ENCODE measurements at regions not wholly inside any gene's neighbourhood (a gene's known extent, or its start where the extent isn't known, plus 50 kb on each side); places are given as distances from the start of the nearest gene placed in this dataset.

DNA sequence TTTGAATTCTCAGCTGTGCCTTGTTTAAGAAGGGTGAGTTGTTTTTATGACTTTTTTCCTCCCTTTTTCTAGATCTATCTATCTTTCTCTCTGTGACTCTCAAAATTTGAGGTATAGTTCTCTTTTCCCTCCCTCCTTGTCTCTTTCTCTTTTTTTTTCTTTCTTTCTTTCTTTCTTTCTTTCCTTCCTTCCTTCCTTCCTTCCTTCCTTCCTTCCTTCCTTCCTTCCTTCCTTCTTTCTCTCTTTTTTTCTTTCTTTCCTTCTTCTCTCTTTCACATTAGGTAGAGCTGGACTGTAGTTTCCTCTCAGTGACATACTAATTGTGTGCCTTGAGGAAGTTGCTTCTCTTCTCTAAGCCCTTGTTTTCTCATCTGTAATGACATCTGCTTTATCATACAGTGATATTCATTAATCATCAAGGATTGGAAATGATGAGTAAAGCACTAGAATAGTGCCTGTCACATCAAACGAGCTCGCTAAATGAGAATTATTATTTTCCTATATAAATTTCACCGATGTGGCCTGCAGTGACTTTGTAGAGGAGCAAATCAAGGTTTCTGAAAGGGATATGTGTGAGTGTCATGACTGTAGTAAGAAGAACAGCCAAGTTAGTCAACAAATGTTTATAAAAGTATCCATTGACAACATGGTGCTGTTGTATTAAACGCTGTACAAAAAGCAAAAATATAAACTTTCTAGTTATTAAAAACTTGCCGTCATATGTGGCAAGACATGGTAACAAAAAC lies 78.9 kb upstream of the SLC38A2 start:
- Histone ChIP-seq H3K4me3 (no peak overlapping the region), H3K9ac (no peak overlapping the region), H4K20me1 (no peaks in the 10 kb centered on the region), H3K4me2 (no peak overlapping the region), H3K27me3 (no peaks in the 10 kb centered on the region), H3K36me3 (no peaks in the 10 kb centered on the region), H3K27ac (no peak overlapping the region), H3K4me1 (peaks cover 0 to 20% (median 9%) of the 10 kb centered on the region in 10 experiments; a peak in 14 of 20 replicates), H3K9me3 (replicated peaks in 1 of 11) (peaks cover 0 to 7% (median 5%) of the 10 kb centered on the region in 11 experiments; a peak in 4 of 22 replicates)
- no peak for TF ChIP-seq Cebpa-rat (IDR thresholded peaks at IDR 0.05)

DNA sequence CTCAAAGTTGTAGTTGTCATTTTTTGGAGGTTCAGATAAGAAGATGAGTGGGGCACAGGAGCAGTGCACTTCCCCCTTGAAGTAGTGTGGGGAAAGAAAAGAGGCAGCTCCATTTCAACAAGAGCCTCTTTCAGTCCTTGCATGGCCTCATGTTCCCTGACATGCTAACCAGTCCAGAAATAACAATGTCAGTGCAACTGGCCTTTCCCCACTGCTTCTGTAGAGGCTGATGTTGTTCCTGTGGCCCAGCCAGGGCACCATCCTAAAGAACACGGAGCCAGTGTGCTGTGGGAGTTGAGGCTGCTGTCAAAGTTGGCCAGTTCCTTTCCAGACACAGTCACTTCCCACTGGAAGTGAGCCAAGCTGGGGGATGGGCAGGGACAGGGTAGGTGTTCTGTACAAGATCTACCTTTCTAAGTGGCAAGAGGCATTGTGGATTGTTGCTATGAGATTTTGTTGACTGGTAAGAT lies 77.7 kb upstream of the SLC38A2 start:
- Histone ChIP-seq H3K27ac (no peak overlapping the region), H3K4me1 (peaks cover 8 to 25% (median 20%) of the 10 kb centered on the region in 10 experiments), H3K4me2 (peak overlapping the region in 5 of 11 experiments; percentile 22 to 51 (median 43); a peak in 10 of 22 replicates), H3K4me3 (no peak overlapping the region), H4K20me1 (no peaks in the 10 kb centered on the region), H3K9ac (no peak overlapping the region), H3K36me3 (no peaks in the 10 kb centered on the region), H3K27me3 (no peaks in the 10 kb centered on the region), H3K9me3 (replicated peaks in 1 of 11) (peaks cover 0 to 7% (median 5%) of the 10 kb centered on the region in 11 experiments; a peak in 4 of 22 replicates)
- TF ChIP-seq Cebpa-rat (IDR thresholded peaks at IDR 0.05): no peak

DNA sequence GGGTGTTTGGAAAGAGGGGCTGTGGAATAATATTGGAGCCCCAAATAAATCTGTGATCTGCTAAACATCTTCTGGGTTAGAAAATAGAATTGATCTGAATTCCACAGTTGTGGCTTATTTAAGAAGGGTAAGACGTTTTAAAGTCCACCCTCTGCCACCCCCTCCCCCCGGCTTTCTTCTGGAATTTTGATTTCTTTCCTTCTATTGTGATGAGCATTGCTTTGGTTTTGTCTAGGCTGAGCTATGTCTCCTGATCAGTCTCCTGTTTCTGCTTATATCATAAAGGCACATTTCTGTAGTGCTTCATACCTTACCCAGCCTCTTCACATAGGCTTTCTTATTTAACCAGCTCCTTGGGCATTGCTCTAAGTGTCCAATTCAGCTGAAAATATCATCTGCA lies 77.3 kb upstream of the SLC38A2 start:
- Histone ChIP-seq H3K4me1 (peaks cover 11 to 29% (median 24%) of the 10 kb centered on the region in 10 experiments), H3K9me3 (replicated peaks in 1 of 11) (peaks cover 0 to 7% (median 5%) of the 10 kb centered on the region in 11 experiments; a peak in 4 of 22 replicates), H3K4me3 (no peak overlapping the region), H3K27ac (no peak overlapping the region), H3K4me2 (peak overlapping the region in 4 of 11 experiments; percentile 35 to 51 (median 46); a peak in 4 of 22 replicates), H3K9ac (no peak overlapping the region), H4K20me1 (no peaks in the 10 kb centered on the region), H3K36me3 (no peaks in the 10 kb centered on the region), H3K27me3 (no peaks in the 10 kb centered on the region)
- no peak for TF ChIP-seq Cebpa-rat (IDR thresholded peaks at IDR 0.05)

DNA sequence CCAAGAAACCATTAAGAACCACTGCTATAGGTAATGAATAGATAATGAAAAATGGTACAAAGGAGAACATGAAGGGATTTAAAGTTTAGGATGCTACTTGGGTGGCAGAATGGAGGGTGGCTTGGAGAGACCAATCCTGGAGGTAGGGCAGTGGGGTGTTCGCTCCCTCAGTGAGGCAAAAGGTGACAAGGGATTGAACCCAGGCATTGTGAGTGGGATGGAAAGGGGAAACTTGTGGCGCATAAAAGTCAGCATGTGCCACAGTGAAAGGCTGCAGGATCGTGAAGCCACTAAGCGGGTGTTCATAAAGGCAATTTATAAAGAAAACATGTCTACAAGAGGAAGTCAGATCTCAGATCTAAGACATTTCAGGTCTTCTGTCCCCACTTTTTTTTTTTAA lies 76.7 kb upstream of the SLC38A2 start:
- no peak for TF ChIP-seq Cebpa-rat (IDR thresholded peaks at IDR 0.05)
- H3K9me3 ChIP-seq (replicated peaks in 1 of 11): peaks cover 0 to 7% (median 5%) of the 10 kb centered on the region in 11 experiments; a peak in 4 of 22 replicates
- no peak overlapping the region for H3K9ac ChIP-seq
- H3K27ac ChIP-seq: no peak overlapping the region
- no peaks in the 10 kb centered on the region for H3K27me3 ChIP-seq
- peaks cover 11 to 29% (median 24%) of the 10 kb centered on the region in 10 experiments for H3K4me1 ChIP-seq
- H3K4me3 ChIP-seq: no peak overlapping the region
- no peaks in the 10 kb centered on the region for H4K20me1 ChIP-seq
- no peak overlapping the region for H3K4me2 ChIP-seq
- H3K36me3 ChIP-seq: no peaks in the 10 kb centered on the region

DNA sequence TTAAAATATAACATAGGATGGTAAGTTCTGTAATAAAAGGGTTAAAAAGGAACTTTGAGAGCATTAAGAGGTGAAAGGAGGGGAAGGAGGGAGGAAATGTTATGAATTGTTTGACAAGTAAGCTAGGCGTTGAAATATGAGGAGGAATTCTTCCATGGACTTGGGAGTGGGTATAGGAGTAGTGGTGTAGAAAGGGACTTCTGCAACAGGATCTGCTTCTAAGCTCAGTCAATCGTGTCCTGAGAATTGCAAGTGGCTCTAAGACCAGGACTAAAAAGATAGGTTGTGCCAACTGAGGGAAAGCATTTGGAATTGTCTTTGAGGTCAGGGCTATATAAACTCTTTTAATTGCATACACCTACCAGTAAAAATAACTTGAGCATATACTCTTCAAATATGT lies 74.1 kb upstream of the SLC38A2 start:
- H3K9me3 ChIP-seq (replicated peaks in 1 of 11): peaks cover 0 to 7% (median 5%) of the 10 kb centered on the region in 11 experiments; a peak in 4 of 22 replicates
- TF ChIP-seq Cebpa-rat (IDR thresholded peaks at IDR 0.05): no peak
- no peak overlapping the region for H3K27ac ChIP-seq
- no peak overlapping the region for H3K9ac ChIP-seq
- H3K36me3 ChIP-seq: no peaks in the 10 kb centered on the region
- peaks cover 11 to 29% (median 24%) of the 10 kb centered on the region in 10 experiments for H3K4me1 ChIP-seq
- H3K27me3 ChIP-seq: no peaks in the 10 kb centered on the region
- H3K4me3 ChIP-seq: no peak overlapping the region
- peak overlapping the region in 6 of 11 experiments; percentile 27 to 70 (median 46); a peak in 4 of 22 replicates for H3K4me2 ChIP-seq
- no peaks in the 10 kb centered on the region for H4K20me1 ChIP-seq

DNA sequence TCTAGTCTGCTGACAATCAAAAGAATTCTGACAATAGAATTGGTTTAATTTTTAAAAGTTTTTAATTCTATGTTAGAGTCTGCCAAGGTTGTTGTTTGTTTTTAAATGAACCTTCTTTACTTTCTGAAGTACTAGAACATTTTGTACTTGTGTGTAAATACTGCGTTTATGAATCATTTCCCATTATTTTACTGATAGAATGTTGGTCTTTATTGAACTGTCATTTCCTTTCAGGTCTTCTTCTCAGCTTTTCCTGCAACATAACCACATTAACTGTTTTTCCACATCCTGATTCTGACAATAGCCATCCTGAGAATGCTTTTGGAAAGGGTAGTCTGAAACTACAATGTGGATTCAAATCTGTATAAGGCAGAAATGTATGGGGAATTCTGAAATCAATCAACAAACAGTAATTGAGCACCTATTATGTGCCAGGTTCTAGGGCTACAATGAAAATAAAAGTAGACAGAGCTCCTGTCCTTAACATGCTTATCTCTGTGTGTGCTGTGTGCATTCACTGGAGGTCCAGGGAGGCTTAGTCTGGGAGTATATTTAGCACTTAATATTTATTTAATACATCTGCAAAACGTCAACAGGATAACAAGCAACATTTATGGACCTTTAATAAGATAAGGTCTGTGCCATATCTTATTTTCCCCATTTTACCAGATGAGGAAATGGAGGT lies 73.1 kb upstream of the SLC38A2 start:
- H3K4me1 ChIP-seq: peaks cover 11 to 29% (median 24%) of the 10 kb centered on the region in 10 experiments
- no peaks in the 10 kb centered on the region for H4K20me1 ChIP-seq
- H3K36me3 ChIP-seq: no peaks in the 10 kb centered on the region
- H3K27me3 ChIP-seq: no peaks in the 10 kb centered on the region
- no peak for TF ChIP-seq Cebpa-rat (IDR thresholded peaks at IDR 0.05)
- H3K9ac ChIP-seq: no peak overlapping the region
- H3K4me2 ChIP-seq: peak overlapping the region; percentile 28 to 70 (median 51); a peak in 20 of 22 replicates
- peaks cover 0 to 7% (median 5%) of the 10 kb centered on the region in 11 experiments; a peak in 4 of 22 replicates for H3K9me3 ChIP-seq (replicated peaks in 1 of 11)
- H3K4me3 ChIP-seq: no peak overlapping the region
- H3K27ac ChIP-seq: no peak overlapping the region

DNA sequence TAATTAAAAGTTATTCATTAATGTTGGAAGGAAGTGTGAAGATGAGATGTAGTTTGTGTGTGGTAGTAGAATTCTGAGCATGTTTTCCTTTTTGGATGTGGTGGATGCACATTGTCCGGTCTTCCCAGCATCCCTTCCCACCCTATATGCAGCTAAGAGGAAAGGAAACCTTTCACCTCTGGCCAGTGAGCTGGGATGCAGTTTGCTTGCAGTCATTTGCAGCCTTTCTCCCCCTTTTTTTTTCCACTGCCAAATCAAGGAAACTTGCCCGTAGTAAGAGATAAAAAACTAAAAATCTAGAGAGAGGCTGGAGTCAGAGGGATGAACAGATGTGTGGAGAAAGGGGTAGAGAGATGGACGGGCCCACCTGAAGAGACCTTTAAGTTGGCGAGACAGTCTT lies 72.5 kb upstream of the SLC38A2 start:
- Histone ChIP-seq H3K27ac (no peak overlapping the region), H3K36me3 (no peaks in the 10 kb centered on the region), H3K4me2 (peak overlapping the region in 8 of 11 experiments; percentile 28 to 70 (median 54); a peak in 11 of 22 replicates), H3K9ac (no peak overlapping the region), H3K4me1 (peaks cover 11 to 23% (median 18%) of the 10 kb centered on the region in 10 experiments), H4K20me1 (no peaks in the 10 kb centered on the region), H3K9me3 (replicated peaks in 1 of 11) (peaks cover 0 to 7% (median 5%) of the 10 kb centered on the region in 11 experiments; a peak in 4 of 22 replicates), H3K27me3 (no peaks in the 10 kb centered on the region), H3K4me3 (no peak overlapping the region)
- no peak for TF ChIP-seq Cebpa-rat (IDR thresholded peaks at IDR 0.05)

DNA sequence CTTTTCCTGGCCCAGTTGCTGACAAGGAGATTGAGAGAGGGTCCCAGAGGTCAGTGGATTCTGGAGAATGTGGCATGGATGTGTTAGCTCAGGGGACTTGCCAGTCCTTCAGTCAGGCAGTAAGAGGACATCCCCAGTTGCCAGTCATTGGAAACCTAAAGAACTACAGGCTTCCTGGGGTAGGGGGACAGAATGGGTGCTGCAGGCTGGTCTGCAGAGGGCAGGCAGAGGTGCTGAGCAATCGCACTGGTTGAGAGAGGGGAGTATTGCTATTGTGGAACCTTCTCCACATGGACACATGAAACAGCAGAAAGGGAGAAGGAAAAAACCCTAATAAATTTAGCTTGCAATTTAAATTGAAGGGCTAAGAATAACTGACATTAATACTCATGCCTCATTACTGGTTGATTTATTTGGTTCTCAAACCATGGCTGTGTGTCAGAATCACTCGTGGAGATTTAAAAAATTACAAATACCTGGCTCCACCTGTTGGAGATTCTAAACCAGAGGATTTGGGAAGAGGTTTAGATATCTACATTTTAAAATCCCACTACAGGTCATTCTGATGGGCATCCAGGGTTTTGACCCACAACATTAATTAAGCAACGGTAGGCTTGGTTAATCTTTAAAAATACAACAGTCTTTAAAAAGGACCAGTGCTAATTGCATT lies 71.2 kb upstream of the SLC38A2 start:
- no peaks in the 10 kb centered on the region for H3K27me3 ChIP-seq
- TF ChIP-seq Cebpa-rat (IDR thresholded peaks at IDR 0.05): no peak
- peaks cover 11 to 20% (median 18%) of the 10 kb centered on the region in 10 experiments for H3K4me1 ChIP-seq
- peaks cover 0 to 7% (median 5%) of the 10 kb centered on the region in 11 experiments; a peak in 4 of 22 replicates for H3K9me3 ChIP-seq (replicated peaks in 1 of 11)
- no peak overlapping the region for H3K9ac ChIP-seq
- H3K4me2 ChIP-seq: no peak overlapping the region
- H3K4me3 ChIP-seq: no peak overlapping the region
- H3K27ac ChIP-seq: no peak overlapping the region
- H4K20me1 ChIP-seq: no peaks in the 10 kb centered on the region
- H3K36me3 ChIP-seq: no peaks in the 10 kb centered on the region

DNA sequence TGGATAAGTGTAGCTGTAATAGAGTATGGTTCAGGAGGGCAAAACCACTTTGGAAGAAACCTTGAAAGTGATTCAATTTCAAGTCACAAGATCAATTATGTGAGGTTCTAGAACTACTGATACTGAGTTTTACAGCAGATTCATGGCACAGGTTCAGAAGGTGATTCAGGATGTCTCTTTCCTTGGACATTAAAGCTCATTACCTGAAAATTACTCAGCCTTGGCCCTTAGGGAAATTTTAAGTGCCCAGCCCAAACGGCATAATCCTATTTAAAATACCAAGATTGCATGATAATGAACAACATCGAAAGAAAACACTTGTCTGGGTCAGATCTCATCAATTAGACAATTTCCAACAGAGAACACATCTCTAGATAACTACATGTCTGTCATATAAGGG lies 70.2 kb upstream of the SLC38A2 start:
- no peaks in the 10 kb centered on the region for H3K36me3 ChIP-seq
- H3K4me3 ChIP-seq: no peak overlapping the region
- no peak overlapping the region for H3K4me2 ChIP-seq
- no peak for TF ChIP-seq Cebpa-rat (IDR thresholded peaks at IDR 0.05)
- no peaks in the 10 kb centered on the region for H3K27me3 ChIP-seq
- H3K9ac ChIP-seq: no peak overlapping the region
- no peaks in the 10 kb centered on the region for H4K20me1 ChIP-seq
- H3K4me1 ChIP-seq: peaks cover 11 to 20% (median 18%) of the 10 kb centered on the region in 10 experiments
- no peak overlapping the region for H3K27ac ChIP-seq
- H3K9me3 ChIP-seq (replicated peaks in 1 of 11): peaks cover 0 to 2% (median 1%) of the 10 kb centered on the region in 11 experiments; a peak in 4 of 22 replicates
